GM18505 (cell line): ENCODE measurements at regions not wholly inside any gene's neighbourhood (a gene's known extent, or its start where the extent isn't known, plus 50 kb on each side); places are given as distances from the start of the nearest gene placed in this dataset.

Experiments
- ATAC-seq: cut with Tn5 transposase; IDR thresholded peaks from one replicate; pipeline ENCODE4 v1.9.1; 2021; ENCODE audit not compliant: unreplicated experiment
- POLR2A ChIP-seq: IDR thresholded peaks from 4 replicates; pipeline ENCODE4 v1.6.1; 2011; ENCODE audit warnings: borderline replicate concordance; ENCODE audit not compliant: insufficient read depth, insufficient read length; ENCODE audit errors: extremely low read depth

DNA sequence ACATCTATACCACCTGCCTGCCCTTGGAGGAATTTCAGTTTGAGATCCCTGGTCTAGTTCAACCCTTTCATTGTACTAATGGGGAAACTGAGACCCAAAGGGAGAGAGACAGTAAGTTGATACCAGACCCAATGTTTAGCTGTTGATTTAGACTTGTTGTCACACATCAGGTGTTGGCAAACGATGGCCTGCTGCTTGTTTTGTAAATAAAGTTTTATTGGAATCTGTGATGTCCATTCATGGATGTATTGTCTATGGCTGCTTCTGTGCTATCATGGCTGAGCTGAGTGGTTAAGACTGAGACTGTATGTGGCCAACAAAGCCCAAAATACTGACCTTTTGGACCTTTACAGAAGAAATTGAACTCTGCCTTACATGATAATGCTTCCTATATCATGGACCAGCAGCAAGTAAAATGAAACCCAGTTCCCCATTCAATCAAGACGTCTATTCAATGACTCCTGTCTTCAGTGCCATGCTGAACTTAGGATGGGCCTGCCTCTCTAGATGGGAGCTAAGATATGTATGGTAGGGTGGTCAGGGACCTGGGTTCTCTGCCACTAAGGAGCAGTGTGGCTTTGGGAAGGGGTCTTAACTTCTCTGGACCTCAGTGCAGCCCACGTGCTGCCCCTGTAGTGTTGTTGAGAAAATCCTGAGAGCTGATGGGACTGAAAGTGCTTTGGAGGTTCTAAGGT lies 111.0 kb downstream of the IRX5 start:
- ATAC-seq: no peak
- no peak for TF ChIP-seq POLR2A

DNA sequence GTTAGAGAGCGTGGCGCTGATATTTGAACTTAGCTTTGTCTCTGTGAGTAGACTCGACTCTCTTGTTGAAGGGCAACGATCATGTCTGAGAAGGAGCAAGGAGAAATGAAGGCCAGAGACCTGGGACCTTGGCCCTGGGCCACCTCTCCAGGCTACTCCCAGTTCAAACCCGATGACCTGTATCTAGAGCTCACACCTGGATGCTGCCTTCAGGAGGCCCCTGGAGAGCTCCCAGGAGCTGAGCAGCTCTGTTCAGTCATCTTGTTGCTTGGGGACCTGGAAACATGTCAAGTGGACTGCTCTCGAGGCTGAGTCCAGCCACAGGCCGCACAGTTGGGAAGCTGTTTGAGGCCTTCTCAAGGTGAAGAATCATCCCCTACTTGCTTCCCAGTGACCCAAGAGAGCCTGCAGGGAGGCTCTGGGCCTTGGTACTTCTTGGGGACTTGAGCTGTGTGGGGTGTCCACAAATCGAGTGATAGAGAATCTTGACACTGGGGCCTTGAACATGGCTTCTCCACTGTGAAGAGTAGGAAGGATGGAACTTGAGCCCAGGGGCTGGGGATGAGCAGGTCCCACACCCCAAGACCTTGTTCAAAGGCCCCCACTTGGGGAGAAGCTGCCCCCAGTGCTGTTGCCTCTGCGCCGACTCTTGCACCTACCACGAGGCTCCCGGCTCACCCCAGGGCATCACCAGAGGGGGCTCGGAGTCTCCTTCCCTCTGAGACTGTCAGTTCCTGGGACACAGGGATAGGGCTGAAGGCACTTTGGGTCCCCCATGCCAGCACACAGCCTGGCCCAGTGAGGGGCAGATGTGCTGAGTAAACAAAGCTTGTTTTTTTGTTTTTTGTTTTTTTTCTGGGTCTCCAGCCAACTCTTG lies 112.1 kb downstream of the IRX5 start:
- ATAC-seq: no peak
- TF ChIP-seq POLR2A: no peak

DNA sequence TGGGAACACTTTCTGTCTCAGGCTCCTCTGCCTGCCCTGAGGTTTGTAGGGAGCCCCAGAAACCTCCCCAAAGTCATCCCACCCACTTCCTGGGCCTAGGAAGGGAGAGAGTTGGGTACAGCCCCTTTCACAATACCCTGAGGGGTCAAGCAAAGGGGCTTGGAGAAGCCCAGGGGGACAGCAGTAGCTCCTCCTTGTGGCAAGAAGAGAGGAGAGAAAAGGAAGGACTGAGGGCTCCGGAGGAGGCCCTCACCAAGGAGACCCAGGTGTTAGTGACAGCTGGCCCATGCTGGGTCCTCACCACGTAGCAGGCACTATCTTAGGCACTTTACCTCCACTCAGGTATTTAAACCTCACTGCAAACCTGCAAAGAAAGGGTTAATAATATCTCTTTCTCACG lies 112.8 kb downstream of the IRX5 start:
- TF ChIP-seq POLR2A: no peak
- ATAC-seq: no peak

DNA sequence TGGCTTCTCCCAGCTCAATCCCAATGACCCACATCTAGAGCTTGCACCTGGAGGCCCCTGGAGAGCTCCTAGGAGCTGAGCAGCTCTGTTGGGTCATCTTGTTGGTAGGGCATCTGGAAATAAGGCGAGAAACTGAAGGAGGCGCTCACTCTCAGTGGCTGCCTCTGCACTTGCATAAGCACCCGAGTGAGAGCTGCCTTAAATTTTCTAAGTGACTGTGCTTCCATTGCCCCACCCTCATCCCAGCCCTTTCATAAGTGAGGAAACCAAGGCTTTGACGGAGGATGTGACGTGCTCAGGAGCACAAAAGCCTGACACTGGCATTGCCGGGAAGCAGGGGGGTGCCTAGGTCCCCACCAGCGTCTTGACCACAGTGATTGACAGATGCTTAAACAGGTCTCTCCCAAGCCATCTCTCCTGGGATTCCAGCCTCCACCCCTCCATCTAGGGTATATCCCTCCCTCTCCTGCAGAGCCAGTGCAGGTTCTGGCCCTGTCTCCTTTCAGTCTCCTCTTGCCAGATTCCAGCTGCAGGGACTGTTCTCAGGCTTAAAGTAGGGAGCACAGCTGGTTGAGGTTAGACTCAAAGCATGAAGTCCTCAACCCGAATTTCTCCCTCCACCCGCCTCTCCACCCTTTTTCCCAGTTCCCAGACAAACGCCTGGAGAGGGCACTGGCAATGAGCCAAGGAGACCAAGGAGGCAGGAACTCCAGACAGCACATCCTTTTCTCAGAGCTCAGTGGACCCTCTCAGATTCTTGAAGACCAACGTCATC lies 113.7 kb downstream of the IRX5 start:
- no peak for TF ChIP-seq POLR2A
- ATAC-seq: no peak

DNA sequence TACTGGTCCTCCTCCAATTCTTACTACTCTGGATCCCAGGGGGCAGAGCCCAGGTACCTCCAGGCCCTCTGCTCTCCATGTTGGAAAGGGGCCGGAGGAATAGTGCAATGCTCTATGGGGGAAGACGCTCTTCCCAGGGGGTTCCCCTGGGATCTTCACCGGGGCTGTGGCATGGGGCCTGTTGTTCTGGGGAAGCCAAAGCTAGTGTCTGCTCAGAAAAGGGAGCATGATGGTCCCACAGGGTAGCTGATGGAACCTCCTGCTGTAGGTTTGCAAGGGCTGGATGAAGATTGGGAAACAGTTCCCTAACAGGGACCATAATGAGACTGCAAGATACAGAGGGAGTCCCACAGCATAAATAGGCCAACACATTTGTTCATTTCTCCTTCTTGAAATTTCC lies 114.7 kb downstream of the IRX5 start:
- no peak for ATAC-seq
- no peak for TF ChIP-seq POLR2A

DNA sequence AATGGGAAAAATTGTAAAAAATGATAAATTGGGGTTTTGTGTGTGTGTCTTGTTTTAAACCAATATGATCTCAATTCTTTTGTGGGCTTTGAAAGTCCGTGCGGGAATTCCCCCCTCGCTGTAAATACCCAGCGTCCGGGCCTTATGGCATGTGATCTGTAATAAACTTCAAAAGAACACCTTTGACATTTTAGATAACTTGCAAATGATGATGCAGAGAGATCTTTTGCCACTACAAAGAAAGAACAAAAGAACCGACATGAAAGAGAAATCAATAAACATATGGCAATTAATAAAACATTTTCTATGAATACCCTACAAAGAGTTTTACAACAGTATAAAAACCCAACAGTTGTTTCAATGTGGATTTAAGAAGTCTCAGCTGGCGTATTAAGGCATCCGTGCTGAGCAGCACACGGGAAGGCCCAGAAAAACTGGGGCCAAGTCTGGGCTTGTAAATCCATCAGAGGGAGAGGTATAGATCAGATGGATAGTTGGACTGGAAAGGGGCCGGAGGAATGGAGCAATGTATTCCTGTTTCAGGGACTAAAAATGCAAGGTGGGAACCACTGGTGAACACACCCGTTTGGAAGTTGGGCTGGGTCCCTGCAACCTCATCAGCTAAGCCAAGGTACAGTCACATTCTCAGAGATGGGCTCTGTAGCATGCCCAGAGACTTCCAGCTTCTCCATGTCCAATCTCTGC lies 115.2 kb downstream of the IRX5 start:
- no peak for TF ChIP-seq POLR2A

DNA sequence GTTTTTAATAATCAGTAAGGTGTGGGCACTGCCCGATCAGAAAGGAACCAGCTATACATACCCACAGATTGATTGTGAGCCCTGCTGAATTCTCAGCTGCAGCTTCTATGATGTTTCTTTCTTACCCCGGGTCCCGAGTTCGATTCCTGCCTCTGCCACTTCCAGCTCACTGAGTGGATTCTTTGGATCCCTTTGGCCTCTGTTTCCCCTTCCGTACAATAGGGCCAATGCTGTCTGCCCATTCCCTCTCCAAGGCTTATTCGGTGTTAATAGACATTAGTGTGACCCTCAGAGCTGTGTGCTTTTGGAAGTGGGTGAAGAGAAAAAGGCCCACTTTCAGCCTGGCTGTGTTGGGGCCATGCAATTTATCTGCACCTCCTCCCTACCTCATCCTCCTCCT lies 115.8 kb downstream of the IRX5 start:
- no peak for ATAC-seq
- no peak for TF ChIP-seq POLR2A

More for the DNA sequence above, 115.2 kb downstream of the IRX5 start:
- ATAC-seq: no peak

DNA sequence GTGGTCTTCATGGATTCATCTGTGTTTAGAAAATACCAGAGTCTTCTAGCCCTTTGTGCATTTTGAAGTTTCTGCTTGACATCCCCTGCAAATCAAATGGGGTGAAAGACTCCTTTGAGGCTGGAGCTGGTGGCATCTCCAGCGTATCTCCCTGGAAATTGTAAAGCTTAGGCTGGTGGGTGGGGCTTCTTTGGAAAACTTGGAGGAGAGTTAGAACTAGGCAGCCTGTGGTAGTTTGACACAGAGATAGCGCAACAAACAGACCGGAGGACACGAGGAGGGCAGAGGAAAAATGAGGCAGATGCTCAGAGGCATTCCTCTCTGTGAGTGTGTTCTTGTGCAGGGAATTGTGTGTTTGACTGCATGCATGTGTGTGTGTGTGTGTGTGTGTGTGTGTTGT lies 116.3 kb downstream of the IRX5 start:
- no peak for ATAC-seq

DNA sequence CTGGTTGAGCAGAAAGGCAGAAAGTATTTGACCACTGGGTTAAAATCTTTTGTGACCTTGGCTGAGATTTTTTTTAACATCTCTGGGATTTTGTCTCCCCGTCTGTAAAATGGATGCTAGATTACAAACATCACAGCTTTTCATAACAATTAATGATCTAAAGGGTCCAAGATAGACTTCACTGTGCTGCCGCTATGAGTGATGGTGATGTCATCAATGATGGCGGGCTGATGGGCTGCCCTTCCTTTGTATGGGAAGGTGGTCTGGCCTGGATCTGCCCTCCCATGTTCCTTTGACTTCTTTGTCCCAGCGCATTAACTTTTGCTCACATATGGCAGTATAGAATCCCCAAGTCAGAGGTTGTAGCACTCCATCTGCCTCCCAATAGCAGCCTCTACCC lies 116.7 kb downstream of the IRX5 start:
- ATAC-seq: no peak
- no peak for TF ChIP-seq POLR2A

More for the DNA sequence above, 116.3 kb downstream of the IRX5 start:
- TF ChIP-seq POLR2A: no peak

DNA sequence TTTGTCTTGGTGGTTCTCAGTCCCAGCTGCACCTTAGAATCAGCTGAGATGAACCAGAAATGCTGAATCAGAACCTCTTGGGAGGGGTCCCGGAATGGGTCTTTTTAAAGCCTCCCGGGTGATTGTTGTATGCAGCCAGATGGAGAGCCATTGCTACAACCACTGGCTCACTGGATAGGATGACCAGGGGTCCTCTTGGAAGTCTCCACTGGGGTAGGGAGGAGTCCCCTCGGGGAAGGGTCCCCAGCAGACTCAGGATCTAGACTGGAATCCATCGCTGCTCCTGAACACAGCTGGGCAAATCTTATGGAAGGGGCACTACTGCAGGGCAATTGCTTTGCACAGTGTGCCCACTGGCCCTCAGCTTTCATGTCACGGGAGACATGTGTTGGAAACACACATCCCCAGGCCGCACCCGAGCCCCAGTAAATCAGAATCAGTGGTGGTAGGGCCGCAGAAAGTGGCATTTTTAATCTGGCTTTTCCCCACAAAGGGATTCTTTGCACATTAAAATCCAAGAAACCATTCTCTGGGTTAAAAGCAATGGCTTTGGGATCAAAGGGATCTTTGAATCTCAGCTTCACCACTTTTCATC lies 117.3 kb downstream of the IRX5 start:
- no peak for TF ChIP-seq POLR2A
- ATAC-seq: no peak

DNA sequence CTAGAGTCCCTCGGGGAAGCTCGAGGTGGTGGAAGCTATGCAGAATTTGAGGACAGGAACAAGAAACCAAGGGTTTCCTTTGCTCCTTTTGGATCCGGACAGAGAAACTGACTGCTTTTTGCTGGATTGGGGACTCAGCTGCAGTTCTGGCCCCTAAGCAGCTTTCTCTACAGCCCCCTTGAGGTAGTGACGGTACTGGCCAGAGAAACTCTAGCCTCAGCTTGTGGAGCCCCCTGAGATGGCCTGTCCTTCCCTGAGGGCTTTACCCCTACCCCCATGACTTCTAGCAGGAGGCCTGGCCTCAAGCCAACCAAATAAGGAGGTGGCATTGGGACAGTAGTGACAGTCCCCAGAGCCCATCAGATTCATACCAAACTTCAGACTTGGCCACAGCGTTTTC lies 118.1 kb downstream of the IRX5 start:
- no peak for ATAC-seq
- TF ChIP-seq POLR2A: no peak

DNA sequence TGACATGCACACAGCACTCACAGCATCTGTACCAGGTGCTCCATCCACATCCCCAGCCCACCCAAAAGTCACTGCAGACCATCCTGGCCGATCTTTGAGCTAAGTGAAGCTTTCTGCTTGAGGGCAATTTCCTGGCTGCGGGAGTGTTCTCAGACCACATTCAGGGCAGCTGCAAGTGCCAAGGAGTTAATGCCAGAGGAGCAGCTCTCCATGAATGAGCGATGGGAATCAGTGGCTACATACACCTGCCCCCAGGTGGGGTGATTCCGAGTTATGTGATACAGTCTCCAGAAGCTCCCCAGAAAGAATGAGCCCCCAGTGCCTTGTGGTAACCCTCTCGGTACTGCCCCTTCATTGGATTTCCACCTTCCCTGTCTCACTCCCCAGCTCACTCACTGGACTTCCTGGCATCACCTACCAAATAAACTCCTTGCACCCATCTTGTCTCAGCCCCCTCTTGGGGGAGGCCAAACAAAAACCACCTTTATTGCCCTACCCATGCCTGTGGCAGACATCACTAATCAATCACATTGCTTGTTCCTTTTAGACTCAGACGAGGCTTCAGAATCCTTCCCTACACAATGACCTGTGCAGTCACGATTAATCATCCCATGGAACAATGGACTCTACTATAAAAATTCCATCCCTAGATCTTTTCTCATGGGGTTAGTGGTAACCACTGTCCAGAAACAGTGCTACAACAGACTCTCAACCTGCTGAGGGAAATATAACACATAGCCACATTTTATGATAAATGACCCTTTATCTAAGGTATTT lies 121.1 kb downstream of the IRX5 start:
- TF ChIP-seq POLR2A: no peak
- ATAC-seq: no peak
